Keratinocyte (primary cell): ENCODE measurements at regions not wholly inside any gene's neighbourhood (a gene's known extent, or its start where the extent isn't known, plus 50 kb on each side); places are given as distances from the start of the nearest gene placed in this dataset.

Experiments used
- DNase-seq: peaks from one replicate; pipeline ENCODE4 v3.0.0-alpha.2; 2011; ENCODE audit warnings: low read depth, missing footprints, low spot score
- FAIRE-seq: peaks from 2 replicates; lab custom pipeline; 2011; peaks lifted over from hg19 to GRCh38; lab: Jason Lieb, UNC
- H2AFZ ChIP-seq: 2 replicates; pipeline ENCODE4 v1.6.0; 2012; ENCODE audit warnings: low read length, control low read depth, inconsistent platforms; ENCODE audit not compliant: control insufficient read depth
- H3K27ac ChIP-seq: 2 replicates; pipeline ENCODE4 v1.5.1; 2011; ENCODE audit warnings: low read length; ENCODE audit not compliant: control insufficient read depth, insufficient read depth
- H3K27me3 ChIP-seq: 3 replicates; pipeline ENCODE4 v1.6.0; 2011; ENCODE audit warnings: low read length; ENCODE audit not compliant: control insufficient read depth, insufficient read depth; ENCODE audit errors: extremely low read depth
- H3K36me3 ChIP-seq, 2 experiments: 2 replicates in 1 of 2; 3 replicates in 1 of 2; pipeline ENCODE4 v1.5.1; 2011; ENCODE audit warnings: low read length in 2 of 2, mild to moderate bottlenecking in 1 of 2; ENCODE audit not compliant: control insufficient read depth in 2 of 2, insufficient read depth in 2 of 2; ENCODE audit errors: extremely low read depth in 1 of 2
- H3K4me1 ChIP-seq: 3 replicates; pipeline ENCODE4 v1.5.1; 2011; ENCODE audit warnings: low read length; ENCODE audit not compliant: control insufficient read depth, insufficient read depth; ENCODE audit errors: extremely low read depth
- H3K4me2 ChIP-seq: 3 replicates; pipeline ENCODE4 v1.6.0; 2011; ENCODE audit warnings: low read depth, low read length; ENCODE audit not compliant: control insufficient read depth, insufficient read depth; ENCODE audit errors: extremely low read depth
- H3K4me3 ChIP-seq, 3 experiments: fragments of 200-600 bp in 1 of 3; sonication (generic) in 1 of 3; 2 replicates in 2 of 3; 3 replicates in 1 of 3; pipeline ENCODE4 v1.5.1; 2011 to 2016; ENCODE audit warnings: low read length in 3 of 3, mild to moderate bottlenecking in 3 of 3, control low read depth in 2 of 3, inconsistent platforms in 1 of 3, low read depth in 1 of 3, mixed read lengths in 1 of 3, mixed run types in 1 of 3, moderate library complexity in 1 of 3; ENCODE audit not compliant: control insufficient read depth in 2 of 3, insufficient read depth in 2 of 3; ENCODE audit errors: extremely low read depth in 1 of 3
- H3K79me2 ChIP-seq: 2 replicates; pipeline ENCODE4 v1.6.0; 2012; ENCODE audit warnings: low read length; ENCODE audit not compliant: control insufficient read depth, insufficient read depth
- H3K9ac ChIP-seq: 3 replicates; pipeline ENCODE4 v1.6.0; 2011; ENCODE audit warnings: low read length; ENCODE audit not compliant: control insufficient read depth, insufficient read depth; ENCODE audit errors: extremely low read depth
- H3K9me1 ChIP-seq: 3 replicates; pipeline ENCODE4 v1.6.0; 2011; ENCODE audit warnings: low read length; ENCODE audit not compliant: control insufficient read depth, insufficient read depth; ENCODE audit errors: extremely low read depth
- H3K9me3 ChIP-seq: 2 replicates; pipeline ENCODE4 v1.5.1; 2012; ENCODE audit warnings: low read depth, low read length; ENCODE audit not compliant: control insufficient read depth
- H4K20me1 ChIP-seq: 3 replicates; pipeline ENCODE4 v1.6.0; 2011; ENCODE audit warnings: low read length; ENCODE audit not compliant: control insufficient read depth, insufficient read depth; ENCODE audit errors: extremely low read depth
- CTCF ChIP-seq, 3 experiments: IDR thresholded peaks in 1 of 3; conservative IDR thresholded peaks in 1 of 3; optimal IDR thresholded peaks in 1 of 3; 2 replicates in 2 of 3; 3 replicates in 1 of 3; pipeline versions ENCODE3 to v1.5.1; 2011; ENCODE audit warnings: low read length in 3 of 3, mild to moderate bottlenecking in 3 of 3, moderate library complexity in 2 of 3, control low read depth in 1 of 3, inconsistent platforms in 1 of 3; ENCODE audit not compliant: insufficient read depth in 2 of 3; ENCODE audit errors: extremely low read depth in 1 of 3
- EZH2 ChIP-seq: IDR thresholded peaks from one replicate; pipeline ENCODE4 v1.6.1; 2012; ENCODE audit warnings: inconsistent platforms, mild to moderate bottlenecking, low read length, moderate library complexity
- dilution Hi-C: fragments of 300-500 bp; cut with MboI; formaldehyde crosslinking; loops from one replicate; pipeline ENCODE4 v1.7.0; 2020; ENCODE audit warnings: low sequenced_read_pairs; ENCODE audit not compliant: extremely low pct_ligation_motif_present

GRCh38 chr13:82900453-82900852 is 981.8 kb downstream of the SLITRK1 start:
- Histone ChIP-seq H3K9me3 (no peaks in the 10 kb centered on the region), H3K79me2 (no peaks in the 10 kb centered on the region), H2AFZ (no peak overlapping the region), H3K27ac (no peak overlapping the region), H3K9ac (no peak overlapping the region), H3K27me3 (no peaks in the 10 kb centered on the region), H3K36me3 (no peaks in the 10 kb centered on the region), H3K4me1 (no peaks in the 10 kb centered on the region), H4K20me1 (no peaks in the 10 kb centered on the region), H3K9me1 (no peaks in the 10 kb centered on the region), H3K4me3 (no peak overlapping the region), H3K4me2 (no peak overlapping the region)
- no peak for TF ChIP-seq EZH2
- no peak for TF ChIP-seq CTCF (optimal IDR thresholded peaks at IDR 0.05 in 1 of 3, IDR thresholded peaks at IDR 0.05 in 1 of 3, conservative IDR thresholded peaks at IDR 0.05 in 1 of 3; ENCODE audit: extremely low read depth in 1 of 3, insufficient read depth in 2 of 3, low read length in 3 of 3)
- dilution Hi-C loops, result no loop called here
- no peak for FAIRE-seq
- DNase-seq, result no peak

DNA sequence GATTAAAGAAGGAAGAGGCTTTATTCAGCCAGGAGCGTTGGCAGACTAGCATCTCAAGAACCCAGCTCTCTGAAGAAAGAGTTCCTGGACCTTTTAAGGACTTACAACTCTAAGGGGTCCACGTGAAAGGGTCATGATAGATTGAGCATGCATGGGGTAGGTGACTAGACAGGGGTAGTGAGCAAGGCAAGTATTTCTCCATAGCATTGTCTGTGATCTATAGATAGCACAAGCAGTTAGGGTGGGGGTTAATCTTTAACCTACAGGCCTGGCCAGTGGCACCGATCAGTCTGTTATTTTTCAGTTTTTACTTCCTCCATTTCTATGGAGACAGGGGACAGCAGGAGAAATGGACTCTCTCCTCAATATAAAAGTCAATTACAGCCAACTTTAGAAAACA is 983.7 kb downstream of the SLITRK1 start:
- Histone ChIP-seq H3K9ac (no peak overlapping the region), H3K36me3 (no peaks in the 10 kb centered on the region), H3K4me3 (no peak overlapping the region), H3K79me2 (no peaks in the 10 kb centered on the region), H3K9me1 (no peaks in the 10 kb centered on the region), H2AFZ (no peak overlapping the region), H4K20me1 (no peaks in the 10 kb centered on the region), H3K9me3 (no peaks in the 10 kb centered on the region), H3K27me3 (no peaks in the 10 kb centered on the region), H3K4me2 (no peak overlapping the region), H3K27ac (no peak overlapping the region), H3K4me1 (no peaks in the 10 kb centered on the region)
- FAIRE-seq, result no peak
- no peak for TF ChIP-seq EZH2
- TF ChIP-seq CTCF (optimal IDR thresholded peaks at IDR 0.05 in 1 of 3, IDR thresholded peaks at IDR 0.05 in 1 of 3, conservative IDR thresholded peaks at IDR 0.05 in 1 of 3; ENCODE audit: extremely low read depth in 1 of 3, insufficient read depth in 2 of 3, low read length in 3 of 3), result no peak
- dilution Hi-C loops, result no loop called here
- no peak for DNase-seq
